SK-N-SH (cell line): ENCODE measurements at regions not wholly inside any gene's neighbourhood (a gene's known extent, or its start where the extent isn't known, plus 50 kb on each side); places are given as distances from the start of the nearest gene placed in this dataset.

ENCODE experiments used
- CTCF ChIA-PET: fragments of 300-600, 350-600 bp; formaldehyde crosslinking; extraction: SDS; loops from one replicate; lab custom pipeline; 2021; lab: Yijun Ruan, JAX
- POLR2A ChIA-PET: fragments of 350-600 bp; sonication (Branson Sonifier 250); formaldehyde crosslinking; extraction: SDS; loops from one replicate; lab custom pipeline; 2020; ENCODE audit warnings: antibody characterized with exemption, inconsistent platforms; lab: Yijun Ruan, JAX
- DNase-seq: peaks from one replicate; pipeline ENCODE4 v3.0.0; 2012
- H2AFZ ChIP-seq: fragments of 200-600 bp; sonication (generic); 2 replicates; pipeline ENCODE4 v1.8.1; 2016; ENCODE audit warnings: antibody characterized with exemption, mild to moderate bottlenecking, low read depth
- H3F3A ChIP-seq: fragments of 200-600 bp; sonication (generic); replicated peaks from 2 replicates; pipeline ENCODE3; 2016; ENCODE audit warnings: antibody characterized with exemption, mild to moderate bottlenecking; ENCODE audit not compliant: insufficient read depth
- H3K27ac ChIP-seq, 2 experiments: fragments of 200-500 bp in 1 of 2; fragments of 200-600 bp in 1 of 2; sonication (Bioruptor generic) in 1 of 2; sonication (generic), shearing (Covaris generic) in 1 of 2; 2 replicates each; pipeline versions ENCODE4 v1.5.1 to v1.6.1; 2014 to 2016; ENCODE audit warnings: low read depth in 2 of 2, inconsistent platforms in 1 of 2, low read length in 1 of 2, mild to moderate bottlenecking in 1 of 2, mixed read lengths in 1 of 2
- H3K27me3 ChIP-seq: fragments of 200-600 bp; sonication (generic), shearing (Covaris generic); 2 replicates; pipeline ENCODE4 v1.6.1; 2016; ENCODE audit warnings: mixed run types; ENCODE audit not compliant: insufficient read depth
- H3K36me3 ChIP-seq, 2 experiments: fragments of 200-500 bp in 1 of 2; fragments of 200-600 bp in 1 of 2; sonication (Bioruptor generic) in 1 of 2; sonication (generic) in 1 of 2; replicated peaks in 1 of 2; 2 replicates each; pipeline versions ENCODE3 to v1.5.1; 2014 to 2016; ENCODE audit warnings: low read length in 1 of 2, mild to moderate bottlenecking in 1 of 2; ENCODE audit not compliant: insufficient read depth in 2 of 2, control insufficient read depth in 1 of 2
- H3K4me1 ChIP-seq, 2 experiments: fragments of 200-500 bp in 1 of 2; fragments of 200-600 bp in 1 of 2; sonication (Bioruptor generic) in 1 of 2; sonication (generic), shearing (Covaris generic) in 1 of 2; 2 replicates each; pipeline versions ENCODE4 v1.5.1 to v1.6.1; 2014 to 2016; ENCODE audit warnings: low read depth in 1 of 2, low read length in 1 of 2, mixed run types in 1 of 2; ENCODE audit not compliant: insufficient read depth in 2 of 2, control insufficient read depth in 1 of 2
- H3K4me2 ChIP-seq: fragments of 200-600 bp; sonication (generic), shearing (Covaris generic); 2 replicates; pipeline ENCODE4 v1.6.1; 2017; ENCODE audit warnings: mixed run types
- H3K4me3 ChIP-seq, 2 experiments: fragments of 200-500 bp in 1 of 2; fragments of 200-600 bp in 1 of 2; sonication (Bioruptor generic) in 1 of 2; sonication (generic), shearing (Covaris generic) in 1 of 2; 2 replicates each; pipeline versions ENCODE4 v1.5.1 to v1.8.1; 2014 to 2016; ENCODE audit warnings: low read depth in 2 of 2, inconsistent platforms in 1 of 2, low read length in 1 of 2, mild to moderate bottlenecking in 1 of 2, mixed read lengths in 1 of 2, moderate library complexity in 1 of 2
- H3K79me2 ChIP-seq: fragments of 200-600 bp; sonication (generic); 2 replicates; pipeline ENCODE4 v1.8.1; 2017; ENCODE audit warnings: mild to moderate bottlenecking; ENCODE audit not compliant: insufficient read depth
- H3K9ac ChIP-seq: fragments of 200-600 bp; sonication (generic); 2 replicates; pipeline ENCODE4 v1.6.1; 2017; ENCODE audit warnings: mixed run types
- H3K9me2 ChIP-seq: fragments of 200-600 bp; sonication (generic); 2 replicates; pipeline ENCODE4 v1.6.1; 2017; ENCODE audit warnings: mixed run types
- H3K9me3 ChIP-seq: fragments of 200-600 bp; sonication (generic); 2 replicates; pipeline ENCODE4 v1.6.1; 2017; ENCODE audit warnings: mixed run types, mild to moderate bottlenecking, moderate library complexity
- H4K20me1 ChIP-seq: fragments of 200-600 bp; sonication (generic); 2 replicates; pipeline ENCODE4 v1.6.1; 2017; ENCODE audit warnings: mild to moderate bottlenecking, mixed run types; ENCODE audit not compliant: insufficient read depth
- FOSL2 ChIP-seq: IDR thresholded peaks from 2 replicates; pipeline ENCODE4 v1.4.0; 2012; ENCODE audit warnings: low read depth, mild to moderate bottlenecking, moderate library complexity, borderline replicate concordance
- FOXJ3 ChIP-seq: sonication (generic); formaldehyde crosslinking; IDR thresholded peaks from 2 replicates; pipeline ENCODE4 v1.5.1; 2020; ENCODE audit warnings: mild to moderate bottlenecking, missing genetic modification reagents
- FOXM1 ChIP-seq: IDR thresholded peaks from 2 replicates; pipeline ENCODE4 v1.4.0; 2012; ENCODE audit warnings: low read depth, mild to moderate bottlenecking
- GABPA ChIP-seq: IDR thresholded peaks from 2 replicates; pipeline ENCODE4 v1.4.0; 2012; ENCODE audit warnings: low read depth, mild to moderate bottlenecking
- JUND ChIP-seq: IDR thresholded peaks from 2 replicates; pipeline ENCODE4 v1.4.0; 2012
- MAX ChIP-seq: IDR thresholded peaks from 2 replicates; pipeline ENCODE4 v1.4.0; 2012; ENCODE audit warnings: low read depth
- NFIC ChIP-seq: IDR thresholded peaks from 2 replicates; pipeline ENCODE4 v1.4.0; 2012; ENCODE audit warnings: borderline replicate concordance
- RFX5 ChIP-seq: IDR thresholded peaks from 2 replicates; pipeline ENCODE4 v1.6.1; 2012; ENCODE audit warnings: mild to moderate bottlenecking, improper control_type of control experiment, low read length
- RXRA ChIP-seq: IDR thresholded peaks from 2 replicates; pipeline ENCODE4 v1.4.0; 2012; ENCODE audit warnings: low read depth, mild to moderate bottlenecking, borderline replicate concordance
- SMC3 ChIP-seq: IDR thresholded peaks from 2 replicates; pipeline ENCODE4 v1.6.1; 2012; ENCODE audit warnings: low read depth, low read length, improper control_type of control experiment
- TAF1 ChIP-seq: IDR thresholded peaks from 2 replicates; pipeline ENCODE4 v1.6.1; 2012; ENCODE audit warnings: low read depth, mild to moderate bottlenecking, low read length, moderate library complexity, borderline replicate concordance
- TCF12 ChIP-seq: IDR thresholded peaks from 2 replicates; pipeline ENCODE4 v1.4.0; 2012
- USF2 ChIP-seq: fragments of 150-350 bp; IDR thresholded peaks from 2 replicates; pipeline ENCODE4 v1.6.1; 2017; ENCODE audit warnings: antibody characterized with exemption, low read length, low read depth, borderline replicate concordance
- YY1 ChIP-seq: IDR thresholded peaks from 2 replicates; pipeline ENCODE4 v1.4.0; 2012; ENCODE audit warnings: low read depth, mild to moderate bottlenecking
- WGBS: methylation state at CpG from one replicate; pipeline ENCODE4 v1.1.6; 2017; ENCODE audit warnings: low lambda C conversion rate; 5-methylcytosine and 5-hydroxymethylcytosine counted together
- TF ChIP-seq, protein P1 (sequence below): IDR thresholded peaks from 2 replicates; pipeline ENCODE4 v1.4.0; 2012; ENCODE audit warnings: low read depth, borderline replicate concordance
- TF ChIP-seq, protein P2 (sequence below): IDR thresholded peaks from 2 replicates; pipeline ENCODE4 v1.6.1; 2012; ENCODE audit warnings: mild to moderate bottlenecking, low read depth, low read length, moderate library complexity
- TF ChIP-seq, protein P3 (sequence below): fragments of 200-600 bp; sonication (generic); IDR thresholded peaks from 2 replicates; pipeline ENCODE4 v1.6.1; 2017; ENCODE audit warnings: antibody characterized with exemption, mild to moderate bottlenecking, moderate library complexity

- ChIA-PET POLR2A (no interaction called here), CTCF (no interaction called here)
- Histone ChIP-seq H3K4me3 (no peak overlapping the region), H3K9me2 (no peaks in the 10 kb centered on the region), H4K20me1 (no peaks in the 10 kb centered on the region), H2AFZ (no peak overlapping the region), H3K9me3 (no peaks in the 10 kb centered on the region), H3K27ac (no peak overlapping the region), H3K4me2 (no peak overlapping the region), H3K79me2 (no peaks in the 10 kb centered on the region), H3K9ac (no peak overlapping the region), H3K4me1 (no peaks in the 10 kb centered on the region), H3F3A (no peaks in the 10 kb centered on the region), H3K27me3 (no peaks in the 10 kb centered on the region), H3K36me3 (no peaks in the 10 kb centered on the region)
- TF ChIP-seq, protein P1, sequence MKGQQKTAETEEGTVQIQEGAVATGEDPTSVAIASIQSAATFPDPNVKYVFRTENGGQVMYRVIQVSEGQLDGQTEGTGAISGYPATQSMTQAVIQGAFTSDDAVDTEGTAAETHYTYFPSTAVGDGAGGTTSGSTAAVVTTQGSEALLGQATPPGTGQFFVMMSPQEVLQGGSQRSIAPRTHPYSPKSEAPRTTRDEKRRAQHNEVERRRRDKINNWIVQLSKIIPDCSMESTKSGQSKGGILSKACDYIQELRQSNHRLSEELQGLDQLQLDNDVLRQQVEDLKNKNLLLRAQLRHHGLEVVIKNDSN: no peak
- TF ChIP-seq RXRA (no peak), NFIC (no peak), TCF12 (no peak), FOXM1 (no peak), RFX5 (no peak), JUND (no peak), FOXJ3 (CRISPR knock-in tag) (no peak), GABPA (no peak), SMC3 (no peak), TAF1 (no peak), USF2 (no peak), MAX (no peak), FOSL2 (no peak), YY1 (no peak)
- TF ChIP-seq, protein P2, sequence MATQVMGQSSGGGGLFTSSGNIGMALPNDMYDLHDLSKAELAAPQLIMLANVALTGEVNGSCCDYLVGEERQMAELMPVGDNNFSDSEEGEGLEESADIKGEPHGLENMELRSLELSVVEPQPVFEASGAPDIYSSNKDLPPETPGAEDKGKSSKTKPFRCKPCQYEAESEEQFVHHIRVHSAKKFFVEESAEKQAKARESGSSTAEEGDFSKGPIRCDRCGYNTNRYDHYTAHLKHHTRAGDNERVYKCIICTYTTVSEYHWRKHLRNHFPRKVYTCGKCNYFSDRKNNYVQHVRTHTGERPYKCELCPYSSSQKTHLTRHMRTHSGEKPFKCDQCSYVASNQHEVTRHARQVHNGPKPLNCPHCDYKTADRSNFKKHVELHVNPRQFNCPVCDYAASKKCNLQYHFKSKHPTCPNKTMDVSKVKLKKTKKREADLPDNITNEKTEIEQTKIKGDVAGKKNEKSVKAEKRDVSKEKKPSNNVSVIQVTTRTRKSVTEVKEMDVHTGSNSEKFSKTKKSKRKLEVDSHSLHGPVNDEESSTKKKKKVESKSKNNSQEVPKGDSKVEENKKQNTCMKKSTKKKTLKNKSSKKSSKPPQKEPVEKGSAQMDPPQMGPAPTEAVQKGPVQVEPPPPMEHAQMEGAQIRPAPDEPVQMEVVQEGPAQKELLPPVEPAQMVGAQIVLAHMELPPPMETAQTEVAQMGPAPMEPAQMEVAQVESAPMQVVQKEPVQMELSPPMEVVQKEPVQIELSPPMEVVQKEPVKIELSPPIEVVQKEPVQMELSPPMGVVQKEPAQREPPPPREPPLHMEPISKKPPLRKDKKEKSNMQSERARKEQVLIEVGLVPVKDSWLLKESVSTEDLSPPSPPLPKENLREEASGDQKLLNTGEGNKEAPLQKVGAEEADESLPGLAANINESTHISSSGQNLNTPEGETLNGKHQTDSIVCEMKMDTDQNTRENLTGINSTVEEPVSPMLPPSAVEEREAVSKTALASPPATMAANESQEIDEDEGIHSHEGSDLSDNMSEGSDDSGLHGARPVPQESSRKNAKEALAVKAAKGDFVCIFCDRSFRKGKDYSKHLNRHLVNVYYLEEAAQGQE: no peak
- TF ChIP-seq, protein P3, sequence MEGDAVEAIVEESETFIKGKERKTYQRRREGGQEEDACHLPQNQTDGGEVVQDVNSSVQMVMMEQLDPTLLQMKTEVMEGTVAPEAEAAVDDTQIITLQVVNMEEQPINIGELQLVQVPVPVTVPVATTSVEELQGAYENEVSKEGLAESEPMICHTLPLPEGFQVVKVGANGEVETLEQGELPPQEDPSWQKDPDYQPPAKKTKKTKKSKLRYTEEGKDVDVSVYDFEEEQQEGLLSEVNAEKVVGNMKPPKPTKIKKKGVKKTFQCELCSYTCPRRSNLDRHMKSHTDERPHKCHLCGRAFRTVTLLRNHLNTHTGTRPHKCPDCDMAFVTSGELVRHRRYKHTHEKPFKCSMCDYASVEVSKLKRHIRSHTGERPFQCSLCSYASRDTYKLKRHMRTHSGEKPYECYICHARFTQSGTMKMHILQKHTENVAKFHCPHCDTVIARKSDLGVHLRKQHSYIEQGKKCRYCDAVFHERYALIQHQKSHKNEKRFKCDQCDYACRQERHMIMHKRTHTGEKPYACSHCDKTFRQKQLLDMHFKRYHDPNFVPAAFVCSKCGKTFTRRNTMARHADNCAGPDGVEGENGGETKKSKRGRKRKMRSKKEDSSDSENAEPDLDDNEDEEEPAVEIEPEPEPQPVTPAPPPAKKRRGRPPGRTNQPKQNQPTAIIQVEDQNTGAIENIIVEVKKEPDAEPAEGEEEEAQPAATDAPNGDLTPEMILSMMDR: no peak
- no peak for DNase-seq
- 0% methylated on average over 2 of the region's 2 CpGs for WGBS
Measured at GRCh38 chrX:106281383-106281782, 113.3 kb downstream of the PWWP3B start.
